Activated T-cell treated with anti-CD3 and anti-CD28 coated beads, Interleukin-2, amount 50 U/mL, for 24 hours (primary cell): ENCODE measurements at regions not wholly inside any gene's neighbourhood (a gene's known extent, or its start where the extent isn't known, plus 50 kb on each side); places are given as distances from the start of the nearest gene placed in this dataset.
"Not testable (repeated sequence)": the region's sequence is repeated elsewhere in the genome, so short reads cannot be mapped to it uniquely, and the experiment has no call there.

ENCODE experiments used
- DNase-seq: peaks from one replicate; pipeline ENCODE4 v3.0.0-alpha.2; 2020
- H3K27ac Mint-ChIP-seq: 2 replicates; pipeline ENCODE4 v1.8.0; 2020; ENCODE audit warnings: mild to moderate bottlenecking, mixed read lengths
- H3K27me3 Mint-ChIP-seq: 2 replicates; pipeline ENCODE4 v1.8.0; 2020; ENCODE audit warnings: mixed read lengths
- H3K36me3 Mint-ChIP-seq: 2 replicates; pipeline ENCODE4 v1.8.0; 2020; ENCODE audit warnings: low read depth, mixed read lengths
- H3K4me1 Mint-ChIP-seq: 2 replicates; pipeline ENCODE4 v1.8.0; 2020; ENCODE audit warnings: low read depth, mixed read lengths
- H3K4me3 Mint-ChIP-seq: 2 replicates; pipeline ENCODE4 v1.8.0; 2020; ENCODE audit warnings: mild to moderate bottlenecking, moderate library complexity, mixed read lengths
- H3K9me3 Mint-ChIP-seq: 2 replicates; pipeline ENCODE4 v1.8.0; 2020; ENCODE audit warnings: mixed read lengths

DNA sequence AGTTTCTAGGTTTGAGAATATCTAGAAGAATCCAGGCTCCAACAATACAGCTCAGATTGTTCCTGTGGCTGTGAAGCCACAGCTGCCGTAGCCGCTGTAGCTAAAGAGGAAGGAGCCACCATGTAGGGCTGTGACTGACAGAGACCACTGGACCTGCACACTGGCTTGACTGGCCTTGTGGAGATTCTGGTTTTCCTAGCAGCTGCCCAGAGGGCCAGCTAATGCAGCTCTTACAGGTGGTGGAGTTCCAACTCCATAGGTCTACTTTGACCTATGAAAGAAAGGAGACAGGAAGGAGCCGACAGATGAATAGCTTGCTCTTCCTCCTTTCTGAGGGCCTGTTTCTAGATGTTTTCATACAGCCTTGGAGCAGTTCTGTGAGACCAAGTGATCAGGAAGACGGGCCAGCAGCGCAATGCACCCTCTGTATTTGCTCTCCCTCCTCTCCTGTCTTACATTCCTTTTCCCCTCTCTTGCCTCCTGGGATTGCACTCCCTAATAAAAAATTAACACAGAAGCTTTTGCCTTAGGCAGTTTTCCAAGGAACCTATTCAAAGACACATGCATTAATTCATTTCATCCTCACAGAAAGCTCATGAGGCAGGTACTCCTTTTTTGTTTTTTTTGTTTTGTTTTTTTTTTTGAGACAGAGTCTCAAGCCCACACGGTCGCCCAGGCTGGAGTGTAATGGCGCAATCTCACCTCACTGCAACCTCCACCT, 51.8 kb upstream of the MYB start:
- H3K27ac Mint-ChIP-seq, result peak overlapping the region; percentile 96
- H3K4me1 Mint-ChIP-seq, result peaks cover 56% of the 10 kb centered on the region
- no peaks in the 10 kb centered on the region for H3K27me3 Mint-ChIP-seq
- H3K36me3 Mint-ChIP-seq, result no peaks in the 10 kb centered on the region
- peaks cover 8% of the 10 kb centered on the region for H3K9me3 Mint-ChIP-seq
- H3K4me3 Mint-ChIP-seq, result peak overlapping the region; percentile 60
- peak; percentile 53 for DNase-seq

DNA sequence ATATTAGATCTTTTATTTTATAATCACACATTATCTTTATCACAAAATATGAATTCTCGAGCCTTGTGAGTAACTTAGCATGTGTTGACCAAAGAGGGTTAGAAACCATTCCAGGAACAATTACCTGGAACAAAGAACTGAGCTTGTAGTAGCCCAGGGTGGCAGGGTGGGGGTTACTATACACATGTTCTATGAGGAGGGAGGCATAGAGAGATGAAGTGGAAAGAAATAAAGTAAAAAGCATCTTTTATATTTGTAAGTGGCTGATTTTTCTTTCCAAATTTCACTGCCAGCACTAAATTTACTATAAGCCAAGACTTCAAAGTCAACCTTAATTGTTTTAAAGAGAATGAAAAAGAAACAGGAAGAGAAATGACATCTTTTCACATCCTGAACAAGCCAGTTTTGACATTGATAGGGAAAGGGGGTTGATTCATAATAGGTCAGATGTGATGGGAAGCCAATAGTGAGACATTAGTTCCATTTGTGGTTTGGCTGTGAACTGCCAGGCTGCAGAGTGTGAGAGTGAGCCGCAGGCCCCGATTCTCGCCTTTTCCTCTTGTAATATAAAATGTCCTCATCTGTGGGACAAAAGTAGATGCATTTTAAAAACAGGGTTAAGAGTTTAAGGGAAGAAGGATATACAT, 52.7 kb upstream of the MYB start:
- peak; percentile 61 for DNase-seq
- Mint-ChIP-seq H3K4me1 (peaks cover 56% of the 10 kb centered on the region), H3K27ac (peak overlapping the region; percentile 96), H3K27me3 (no peaks in the 10 kb centered on the region), H3K4me3 (peak overlapping the region; percentile 60), H3K36me3 (no peaks in the 10 kb centered on the region), H3K9me3 (peaks cover 8% of the 10 kb centered on the region)

DNA sequence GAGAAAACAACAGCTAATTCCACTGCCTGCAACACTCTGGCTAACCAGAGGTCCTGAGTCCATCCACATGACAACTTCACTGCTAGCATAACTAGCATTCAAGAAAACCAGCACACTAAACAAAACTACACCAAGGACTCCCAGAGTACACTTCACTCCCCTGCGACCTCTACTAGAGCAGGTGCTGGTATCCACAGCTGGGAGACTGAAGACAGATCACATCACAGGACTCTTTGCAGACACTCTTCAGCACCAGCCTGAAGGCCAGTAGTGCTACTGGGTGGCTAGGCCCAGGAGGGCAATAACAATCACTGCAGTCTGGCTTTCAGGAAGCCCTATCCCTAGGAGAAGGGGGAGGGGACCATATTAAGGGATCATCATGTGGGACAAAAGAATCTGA, 54.4 kb upstream of the MYB start:
- no peak overlapping the region for H3K27ac Mint-ChIP-seq

DNA sequence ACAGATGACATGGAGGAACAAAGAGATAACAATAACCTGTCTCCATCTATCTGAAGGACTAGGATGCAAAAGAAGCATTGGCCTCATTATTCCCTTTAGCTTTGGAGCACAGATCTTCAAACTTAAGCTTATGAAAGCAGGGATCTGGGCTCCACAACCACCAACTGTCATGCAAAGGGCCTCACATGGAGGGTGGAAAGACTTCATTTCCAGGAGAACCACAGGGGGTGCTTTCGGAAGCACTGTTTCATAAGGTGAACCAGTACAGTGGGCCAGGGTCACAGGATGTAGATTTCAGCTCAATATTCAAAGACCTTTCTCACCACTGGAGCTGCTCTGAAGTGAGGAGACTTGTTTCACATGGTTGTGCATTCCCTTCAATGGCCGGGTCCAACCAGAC, 55.1 kb upstream of the MYB start:
- DNase-seq, result no peak
- Mint-ChIP-seq H3K4me1 (peaks cover 58% of the 10 kb centered on the region), H3K4me3 (no peak overlapping the region), H3K9me3 (peaks cover 8% of the 10 kb centered on the region), H3K27ac (no peak overlapping the region), H3K36me3 (no peaks in the 10 kb centered on the region), H3K27me3 (no peaks in the 10 kb centered on the region)

More for the DNA sequence above, 54.4 kb upstream of the MYB start:
- H3K9me3 Mint-ChIP-seq, result peaks cover 8% of the 10 kb centered on the region
- H3K4me3 Mint-ChIP-seq, result no peak overlapping the region
- peaks cover 51% of the 10 kb centered on the region for H3K4me1 Mint-ChIP-seq
- H3K27me3 Mint-ChIP-seq, result no peaks in the 10 kb centered on the region
- no peaks in the 10 kb centered on the region for H3K36me3 Mint-ChIP-seq
- DNase-seq, result no peak

DNA sequence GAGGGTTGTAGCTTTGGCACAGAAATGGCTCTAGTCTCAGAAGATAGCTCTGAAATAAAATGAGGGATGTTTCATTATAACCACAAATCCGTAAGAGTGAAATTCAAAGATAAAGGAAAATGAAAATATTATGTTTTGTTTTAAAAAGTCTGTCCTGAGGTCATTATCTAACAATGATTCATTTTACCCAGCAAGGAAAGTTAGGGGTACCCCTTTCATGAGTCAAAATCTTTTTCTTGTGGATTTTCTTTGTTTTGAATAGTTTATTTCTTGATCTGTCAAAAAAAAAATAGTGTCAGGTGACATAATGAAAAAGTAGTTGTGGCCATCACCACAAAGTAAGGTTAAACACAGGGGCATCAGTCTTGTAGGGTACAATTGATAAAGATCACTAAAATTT, 59.7 kb upstream of the MYB start:
- H3K4me3 Mint-ChIP-seq, result no peak overlapping the region
- H3K36me3 Mint-ChIP-seq, result no peaks in the 10 kb centered on the region
- no peaks in the 10 kb centered on the region for H3K27me3 Mint-ChIP-seq
- peak overlapping the region; percentile 63 for H3K27ac Mint-ChIP-seq
- H3K4me1 Mint-ChIP-seq, result peaks cover 54% of the 10 kb centered on the region
- DNase-seq, result no peak
- H3K9me3 Mint-ChIP-seq, result peaks cover under 1% of the 10 kb centered on the region

DNA sequence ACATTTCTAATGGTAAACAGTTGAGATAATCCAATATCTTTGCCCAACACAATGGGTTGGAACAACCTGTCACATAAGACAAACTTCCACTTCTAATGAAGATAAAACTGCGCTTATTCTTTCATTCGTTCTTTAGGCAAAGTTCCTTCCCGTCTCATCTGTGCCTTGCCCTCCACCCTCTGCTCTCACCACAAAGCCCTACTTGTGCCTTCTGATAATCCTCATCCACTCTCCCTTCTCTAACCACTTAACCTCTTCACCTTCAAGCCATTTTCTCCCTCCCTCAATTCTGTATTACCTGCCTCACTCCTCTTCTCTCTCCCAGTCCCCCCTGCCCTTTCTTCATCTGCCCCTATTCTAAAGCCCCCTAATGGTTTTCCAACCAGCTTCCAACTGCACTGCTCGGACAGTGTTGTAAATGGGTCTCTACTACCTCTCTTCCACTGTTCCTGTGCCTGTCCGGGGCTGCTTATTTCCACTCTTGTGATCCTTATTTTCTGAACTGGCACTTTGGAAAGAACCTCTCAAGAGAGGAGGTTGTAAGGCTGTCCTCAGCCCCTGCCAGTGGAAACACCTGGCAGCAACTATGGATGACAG, 62.9 kb upstream of the MYB start:
- no peak overlapping the region for H3K4me3 Mint-ChIP-seq
- peak overlapping the region; percentile 99 for H3K27ac Mint-ChIP-seq
- no peak for DNase-seq
- no peaks in the 10 kb centered on the region for H3K36me3 Mint-ChIP-seq
- H3K4me1 Mint-ChIP-seq, result peaks cover 77% of the 10 kb centered on the region
- H3K9me3 Mint-ChIP-seq, result peaks cover under 1% of the 10 kb centered on the region
- H3K27me3 Mint-ChIP-seq, result no peaks in the 10 kb centered on the region

DNA sequence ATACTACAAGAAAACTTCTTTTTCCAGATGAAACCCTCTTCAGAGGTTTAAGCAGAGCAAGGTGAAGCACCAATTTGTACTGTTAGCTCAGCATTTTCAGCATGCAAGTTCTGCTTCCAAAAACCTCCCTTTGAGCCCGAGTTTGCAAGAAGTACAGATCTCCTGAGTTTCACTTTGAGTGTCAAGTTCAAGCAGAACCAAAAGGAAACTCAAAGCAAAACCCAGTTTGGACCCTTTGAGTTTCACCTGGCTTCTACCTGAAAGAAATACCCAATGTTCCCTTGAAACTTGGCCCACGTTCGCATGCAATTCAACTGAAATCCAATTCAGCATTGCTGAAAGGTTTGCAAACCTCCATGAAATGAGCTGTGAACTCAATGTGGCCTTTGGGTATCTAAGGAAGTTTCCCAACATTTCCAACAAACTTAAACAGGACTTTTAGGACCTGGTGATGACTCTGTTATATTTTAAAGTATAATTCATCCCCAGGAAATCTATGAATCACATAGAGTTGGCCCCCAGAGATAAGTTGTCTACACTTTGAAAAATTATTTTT, 62.9 kb upstream of the HBS1L start:
- Mint-ChIP-seq H3K27ac (peak overlapping the region; percentile 99), H3K4me3 (peak overlapping the region; percentile 61), H3K27me3 (no peaks in the 10 kb centered on the region), H3K36me3 (peaks cover 4% of the 10 kb centered on the region), H3K4me1 (peaks cover 84% of the 10 kb centered on the region), H3K9me3 (peaks cover 7% of the 10 kb centered on the region)
- DNase-seq, result no peak

DNA sequence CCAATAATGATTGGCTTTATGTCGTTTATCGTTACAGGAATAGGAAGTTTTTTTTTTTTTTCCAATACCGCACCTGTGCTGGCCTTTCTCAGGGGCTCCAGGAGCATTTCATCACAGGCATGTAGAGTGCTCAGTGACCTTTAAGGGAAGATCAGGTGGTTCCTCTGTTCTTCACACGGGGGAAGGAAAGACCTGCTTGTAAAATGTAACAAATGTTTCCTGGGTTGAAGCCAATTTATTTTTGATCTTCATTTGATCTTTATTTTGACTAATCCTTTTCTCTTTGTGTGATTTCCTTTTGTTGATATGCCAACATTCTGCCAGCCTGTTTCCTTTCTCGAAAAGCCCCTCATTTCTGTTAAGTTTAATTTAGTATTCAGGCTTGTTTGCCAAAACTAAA, 61.9 kb upstream of the HBS1L start:
- Mint-ChIP-seq H3K4me1 (peaks cover 86% of the 10 kb centered on the region), H3K27ac (peak overlapping the region; percentile 99), H3K36me3 (peaks cover 5% of the 10 kb centered on the region), H3K9me3 (peaks cover 9% of the 10 kb centered on the region), H3K27me3 (no peaks in the 10 kb centered on the region), H3K4me3 (peak overlapping the region; percentile 61)
- no peak for DNase-seq

DNA sequence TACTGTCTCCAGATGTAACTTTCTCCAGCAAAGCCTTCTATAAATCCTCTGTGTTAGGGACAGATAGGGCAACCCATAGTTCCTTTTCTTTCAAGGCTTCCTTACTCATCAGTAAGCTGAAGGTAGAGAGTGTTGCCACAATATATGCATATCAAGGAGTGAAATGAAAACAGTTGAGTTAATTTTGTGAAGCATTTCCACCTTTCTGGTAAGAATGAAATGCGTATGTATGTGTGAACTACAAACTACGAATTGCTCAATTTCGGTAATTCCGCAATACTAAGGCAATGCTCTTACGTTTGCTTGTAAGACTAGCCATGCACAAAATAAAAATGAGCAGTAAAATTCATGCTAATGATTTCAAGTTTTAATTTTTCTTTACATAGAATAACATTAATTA, 61.2 kb upstream of the HBS1L start:
- H3K4me1 Mint-ChIP-seq, result peaks cover 82% of the 10 kb centered on the region
- peaks cover 5% of the 10 kb centered on the region for H3K36me3 Mint-ChIP-seq
- no peak for DNase-seq
- H3K9me3 Mint-ChIP-seq, result peaks cover 9% of the 10 kb centered on the region
- H3K27ac Mint-ChIP-seq, result peak overlapping the region; percentile 99
- H3K4me3 Mint-ChIP-seq, result peak overlapping the region; percentile 67
- no peaks in the 10 kb centered on the region for H3K27me3 Mint-ChIP-seq

DNA sequence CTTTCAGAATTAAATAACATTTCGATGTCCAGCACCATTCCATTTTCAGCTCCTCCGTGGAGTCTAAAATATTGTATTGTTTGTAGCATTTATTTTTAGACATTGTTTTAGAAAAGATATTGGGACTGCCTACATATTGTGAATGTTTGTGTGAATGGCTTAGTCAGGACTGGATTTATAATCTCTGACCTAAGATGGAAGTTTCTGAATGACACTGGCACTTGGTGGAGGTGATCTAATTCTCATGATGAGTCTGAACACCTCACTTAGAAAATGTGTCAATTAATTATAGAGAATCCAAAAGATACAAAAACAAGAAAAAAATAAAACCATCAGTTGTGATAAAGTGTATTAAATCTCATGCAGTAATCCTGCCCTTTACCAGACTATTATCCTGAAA, 60.8 kb upstream of the HBS1L start:
- peaks cover 80% of the 10 kb centered on the region for H3K4me1 Mint-ChIP-seq
- peaks cover 9% of the 10 kb centered on the region for H3K9me3 Mint-ChIP-seq
- DNase-seq, result no peak
- peak overlapping the region; percentile 99 for H3K27ac Mint-ChIP-seq
- H3K27me3 Mint-ChIP-seq, result no peaks in the 10 kb centered on the region
- H3K36me3 Mint-ChIP-seq, result peaks cover 5% of the 10 kb centered on the region
- peak overlapping the region; percentile 67 for H3K4me3 Mint-ChIP-seq

DNA sequence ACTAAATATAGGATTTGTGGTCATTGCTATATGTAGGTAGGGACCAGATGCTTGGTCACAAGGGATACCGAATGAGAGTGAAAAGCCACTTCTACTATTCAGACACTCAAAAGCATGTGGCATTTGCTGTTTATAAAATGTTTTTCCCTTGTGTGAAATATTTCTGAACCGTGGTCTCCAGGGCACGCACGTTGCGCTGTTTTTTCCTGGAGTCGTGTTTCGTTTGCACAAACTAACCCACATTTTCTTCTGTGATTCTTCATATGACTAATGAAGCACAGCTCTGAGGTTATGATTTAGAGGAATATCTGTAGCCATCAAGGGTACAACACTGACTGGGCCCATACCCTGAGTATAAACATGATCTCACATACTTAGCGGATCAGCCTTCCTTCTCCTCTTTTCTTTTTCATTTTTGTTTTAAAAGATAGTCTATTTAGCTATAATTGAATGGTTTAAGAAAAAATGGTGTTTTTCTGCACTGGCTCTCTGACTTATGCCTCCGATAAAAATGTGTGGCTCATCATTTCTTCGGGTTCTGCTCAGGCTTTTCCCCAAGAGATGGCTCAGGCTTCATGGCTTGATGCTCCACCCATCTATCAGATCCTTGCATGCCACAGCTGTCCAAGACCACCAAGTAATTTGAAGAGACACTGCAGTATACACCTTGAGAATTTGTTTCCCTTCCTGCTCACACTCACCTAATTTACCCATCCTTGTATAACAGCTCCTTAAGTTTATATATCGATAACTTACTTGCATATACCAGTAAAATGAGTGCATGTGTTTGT, 59.9 kb upstream of the HBS1L start:
- peak; percentile 67 for DNase-seq
- peaks cover 9% of the 10 kb centered on the region for H3K9me3 Mint-ChIP-seq
- peaks cover 5% of the 10 kb centered on the region for H3K36me3 Mint-ChIP-seq
- H3K4me1 Mint-ChIP-seq, result peaks cover 84% of the 10 kb centered on the region
- H3K4me3 Mint-ChIP-seq, result peak overlapping the region; percentile 67
- no peaks in the 10 kb centered on the region for H3K27me3 Mint-ChIP-seq
- H3K27ac Mint-ChIP-seq, result peak overlapping the region; percentile 99

DNA sequence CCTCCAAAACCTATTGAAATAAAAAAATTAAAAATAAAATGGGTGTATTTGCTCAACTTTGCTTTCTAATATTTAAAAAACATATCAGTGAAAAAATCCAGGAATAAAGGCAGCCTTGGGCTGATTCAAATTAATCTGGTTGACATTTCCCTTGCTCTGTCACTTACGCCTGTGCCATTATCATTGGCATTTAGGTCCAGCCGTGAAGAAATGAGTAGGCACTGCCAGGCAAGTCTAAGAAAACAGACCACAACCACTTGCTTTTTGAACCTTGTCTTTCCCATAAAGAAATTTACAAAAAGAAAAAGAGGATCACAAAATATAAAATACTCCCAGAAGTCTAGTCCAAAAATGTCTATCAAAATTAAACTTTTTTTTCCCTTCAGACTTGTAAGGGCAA, 59.2 kb upstream of the HBS1L start:
- Mint-ChIP-seq H3K9me3 (peaks cover 9% of the 10 kb centered on the region), H3K36me3 (peaks cover 5% of the 10 kb centered on the region), H3K4me3 (peak overlapping the region; percentile 42), H3K4me1 (peaks cover 80% of the 10 kb centered on the region), H3K27ac (peak overlapping the region; percentile 99), H3K27me3 (no peaks in the 10 kb centered on the region)
- no peak for DNase-seq

DNA sequence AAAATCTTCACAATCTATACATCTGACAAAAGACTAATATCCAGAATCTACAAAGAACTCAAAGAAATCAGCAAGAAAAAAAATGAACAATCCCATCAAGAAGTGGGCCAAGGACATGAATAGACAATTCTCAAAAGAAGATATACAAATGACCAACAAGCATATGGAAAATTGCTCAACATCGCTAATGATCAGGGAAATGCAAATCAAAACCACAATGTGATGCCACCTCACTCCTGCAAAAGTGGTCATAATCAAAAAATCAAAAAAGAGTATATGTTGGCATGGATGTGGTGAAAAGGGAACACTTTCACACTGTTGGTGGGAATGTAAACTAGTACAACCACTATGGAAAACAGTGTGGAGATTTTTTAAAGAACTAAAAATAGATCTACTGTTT, 58.3 kb upstream of the HBS1L start:
- H3K27me3 Mint-ChIP-seq, H3K9me3 Mint-ChIP-seq, H3K36me3 Mint-ChIP-seq, DNase-seq, H3K4me3 Mint-ChIP-seq: not testable (repeated sequence)
- Mint-ChIP-seq H3K4me1 (peaks cover 71% of the 10 kb centered on the region), H3K27ac (peak overlapping the region; percentile 83)

DNA sequence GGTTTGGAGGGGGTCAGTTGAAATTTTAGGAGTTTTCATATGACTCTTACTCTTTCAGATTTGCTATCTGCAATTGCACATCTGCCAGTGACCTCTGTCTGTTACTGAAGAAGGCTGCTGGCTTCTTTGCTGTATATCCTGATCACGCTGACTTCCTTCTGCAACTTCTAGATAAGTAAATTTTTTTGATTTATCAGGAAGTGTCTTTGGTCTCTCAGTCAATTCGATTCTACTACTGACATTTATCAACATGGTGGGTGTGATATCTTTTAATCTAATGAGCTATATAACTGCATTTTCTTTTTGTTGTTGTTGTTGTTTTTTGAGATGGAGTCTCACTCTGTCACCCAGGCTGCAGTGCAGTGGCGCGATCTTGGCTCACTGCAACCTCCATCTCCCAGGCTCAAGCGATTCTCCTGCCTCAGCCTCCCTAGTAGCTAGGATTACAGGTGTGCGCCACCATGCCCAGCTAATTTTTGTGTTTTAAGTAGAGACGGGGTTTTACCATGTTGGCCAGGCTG, 55.7 kb upstream of the HBS1L start:
- not testable (repeated sequence) for H3K27me3 Mint-ChIP-seq, H3K36me3 Mint-ChIP-seq, H3K4me3 Mint-ChIP-seq, H3K27ac Mint-ChIP-seq, H3K9me3 Mint-ChIP-seq, DNase-seq
- H3K4me1 Mint-ChIP-seq, result peaks cover 55% of the 10 kb centered on the region
